DMS 273 (cell line): ENCODE measurements at regions not wholly inside any gene's neighbourhood (a gene's known extent, or its start where the extent isn't known, plus 50 kb on each side); places are given as distances from the start of the nearest gene placed in this dataset.
"Not testable (repeated sequence)": the region's sequence is repeated elsewhere in the genome, so short reads cannot be mapped to it uniquely, and the experiment has no call there.

ENCODE experiments used
- DNase-seq: peaks from one replicate; lab custom pipeline; 2025; ENCODE audit not compliant: unreplicated experiment; lab: John Stamatoyannopoulos, UW

- not testable (repeated sequence) for DNase-seq
Observed at GRCh38 chr15:84536181-84536580, 64.6 kb upstream of the ZSCAN2 start.

DNA sequence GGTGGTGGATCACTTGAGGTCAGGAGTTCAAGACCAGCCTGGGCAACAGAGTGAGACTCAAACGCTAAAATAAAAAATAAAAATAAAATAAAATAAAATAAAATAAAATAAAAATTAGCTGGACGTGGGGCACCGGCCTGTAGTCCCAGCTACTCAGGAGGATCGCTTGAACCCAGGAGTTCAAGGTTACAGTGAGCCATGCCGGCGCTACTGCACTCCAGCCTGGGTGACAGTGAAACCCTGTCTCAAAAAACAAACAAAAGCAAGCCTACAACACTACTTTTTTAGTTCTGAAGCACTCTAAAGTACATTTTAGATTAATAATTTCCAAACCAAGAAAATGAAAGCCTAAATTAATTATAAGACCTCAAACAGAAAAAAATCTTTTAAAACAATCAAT is 56.2 kb upstream of the ZSCAN2 start:
- not testable (repeated sequence) for DNase-seq

DNA sequence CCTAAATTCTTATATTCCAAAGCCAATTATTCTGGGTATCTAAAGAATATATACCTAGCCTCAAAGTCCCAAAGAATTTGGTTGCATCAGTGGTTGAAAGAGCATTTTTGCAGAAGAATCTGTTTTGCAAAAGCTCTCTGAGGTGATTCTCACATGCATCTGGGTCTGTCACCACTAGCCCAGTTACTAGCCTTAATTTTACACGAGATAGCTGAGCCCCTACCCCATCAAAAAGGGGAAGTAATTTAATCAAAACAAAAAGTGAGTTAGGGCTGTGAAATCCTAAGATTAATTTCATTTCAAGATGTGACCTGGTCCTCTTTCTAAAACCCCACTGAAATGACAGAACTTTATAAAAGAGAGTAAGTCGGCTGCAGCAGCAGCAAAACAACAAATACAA is 53.7 kb upstream of the ZSCAN2 start:
- not testable (repeated sequence) for DNase-seq

GRCh38 chr15:84550503-84550902 is 50.3 kb upstream of the ZSCAN2 start:
- not testable (repeated sequence) for DNase-seq
